ENCODE measurements at regions not wholly inside any gene's neighbourhood (a gene's known extent, or its start where the extent isn't known, plus 50 kb on each side); places are given as distances from the start of the nearest gene placed in this dataset.

DNA sequence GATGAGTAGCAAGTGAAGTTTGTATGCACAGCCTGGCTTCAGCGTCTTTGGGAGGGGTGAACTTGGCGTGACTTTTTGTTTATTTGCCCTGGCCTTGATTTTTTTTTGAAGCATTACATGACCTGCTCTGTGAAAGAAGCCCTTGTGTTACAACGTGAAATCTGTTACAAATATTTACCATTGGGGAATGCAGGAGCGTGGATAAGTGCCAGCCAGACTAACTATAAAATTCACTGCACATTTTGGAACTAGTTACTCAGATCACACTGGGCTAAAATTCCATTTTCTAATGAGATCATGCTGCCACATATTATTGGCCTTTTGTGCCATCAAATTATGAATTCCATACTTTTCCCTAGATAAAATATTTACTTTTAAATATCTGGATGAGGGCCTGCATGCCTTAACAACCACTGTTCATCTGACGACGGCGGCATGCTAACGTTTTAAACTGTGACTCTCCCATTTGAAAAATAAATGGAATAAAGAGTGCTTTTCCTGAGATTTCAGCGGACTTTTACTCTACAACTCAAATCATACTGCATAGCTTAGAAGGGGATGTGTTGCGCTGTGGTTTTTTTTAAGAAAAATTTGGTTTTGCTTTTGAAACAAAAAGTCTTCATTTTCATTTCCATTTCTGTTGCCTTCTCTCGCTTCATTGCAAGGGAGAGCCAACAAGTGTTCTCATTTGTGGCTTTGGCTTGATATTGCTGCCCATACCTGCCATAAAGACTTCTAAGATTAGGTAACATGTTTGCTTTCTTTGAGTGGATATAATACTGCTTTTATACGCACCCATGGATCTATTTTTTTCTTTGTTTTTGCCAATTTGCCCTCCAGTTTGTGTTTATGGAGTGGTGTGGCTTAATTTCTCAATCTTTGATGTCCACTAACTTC is 352.2 kb downstream of the TFEC start:
- ATAC-seq (ENCODE audit: low FRiP score) = no peak

DNA sequence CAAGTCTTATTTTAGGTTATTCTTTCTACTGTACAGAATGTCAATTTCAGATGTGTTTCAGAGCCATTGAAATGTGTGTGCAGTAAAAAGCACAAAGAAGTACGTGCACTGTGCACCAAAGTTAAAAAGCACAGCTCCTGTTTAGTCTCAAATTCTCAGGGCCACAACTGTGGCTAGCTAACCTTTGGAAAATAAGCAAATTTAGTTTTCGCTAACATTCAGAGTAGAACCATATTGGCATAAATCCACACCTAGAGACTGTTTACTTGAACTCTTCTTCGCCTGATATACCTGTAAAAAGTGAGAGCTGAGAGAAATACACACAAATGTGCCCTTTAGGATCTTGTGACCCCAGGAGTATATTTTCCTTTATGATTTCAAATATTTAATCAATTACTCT is 353.9 kb downstream of the TFEC start:
- no peak for ATAC-seq (ENCODE audit: low FRiP score)
- TF ChIP-seq, protein P1, sequence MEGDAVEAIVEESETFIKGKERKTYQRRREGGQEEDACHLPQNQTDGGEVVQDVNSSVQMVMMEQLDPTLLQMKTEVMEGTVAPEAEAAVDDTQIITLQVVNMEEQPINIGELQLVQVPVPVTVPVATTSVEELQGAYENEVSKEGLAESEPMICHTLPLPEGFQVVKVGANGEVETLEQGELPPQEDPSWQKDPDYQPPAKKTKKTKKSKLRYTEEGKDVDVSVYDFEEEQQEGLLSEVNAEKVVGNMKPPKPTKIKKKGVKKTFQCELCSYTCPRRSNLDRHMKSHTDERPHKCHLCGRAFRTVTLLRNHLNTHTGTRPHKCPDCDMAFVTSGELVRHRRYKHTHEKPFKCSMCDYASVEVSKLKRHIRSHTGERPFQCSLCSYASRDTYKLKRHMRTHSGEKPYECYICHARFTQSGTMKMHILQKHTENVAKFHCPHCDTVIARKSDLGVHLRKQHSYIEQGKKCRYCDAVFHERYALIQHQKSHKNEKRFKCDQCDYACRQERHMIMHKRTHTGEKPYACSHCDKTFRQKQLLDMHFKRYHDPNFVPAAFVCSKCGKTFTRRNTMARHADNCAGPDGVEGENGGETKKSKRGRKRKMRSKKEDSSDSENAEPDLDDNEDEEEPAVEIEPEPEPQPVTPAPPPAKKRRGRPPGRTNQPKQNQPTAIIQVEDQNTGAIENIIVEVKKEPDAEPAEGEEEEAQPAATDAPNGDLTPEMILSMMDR (IDR thresholded peaks at IDR 0.05) = no peak
- DNase-seq (ENCODE audit: low spot score) = no peak

More for the DNA sequence above, 352.2 kb downstream of the TFEC start:
- no peak for DNase-seq (ENCODE audit: low spot score)
- TF ChIP-seq, protein P1 (IDR thresholded peaks at IDR 0.05) = no peak

DNA sequence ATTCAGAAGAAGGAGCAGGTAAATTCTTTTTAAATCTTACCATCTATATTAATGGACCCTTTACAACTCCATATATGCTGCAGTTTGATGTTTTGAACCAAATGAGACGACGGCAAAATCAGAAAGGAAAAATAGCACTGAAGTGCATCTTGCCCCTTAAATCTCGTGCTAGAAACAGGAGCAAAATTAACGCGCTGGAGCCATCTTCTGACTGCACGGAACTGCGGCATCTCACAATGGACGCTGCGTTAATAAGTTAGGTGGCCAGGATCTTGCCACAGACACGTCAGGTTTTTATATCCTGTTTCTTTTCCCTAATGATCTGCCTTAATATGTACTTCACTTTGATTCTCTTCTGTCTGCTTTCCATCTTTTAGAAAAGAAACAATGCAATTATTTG is 354.5 kb downstream of the TFEC start:
- DNase-seq (ENCODE audit: low spot score) (no peak), ATAC-seq (ENCODE audit: low FRiP score) (no peak)
- TF ChIP-seq, protein P1 (IDR thresholded peaks at IDR 0.05) = no peak

DNA sequence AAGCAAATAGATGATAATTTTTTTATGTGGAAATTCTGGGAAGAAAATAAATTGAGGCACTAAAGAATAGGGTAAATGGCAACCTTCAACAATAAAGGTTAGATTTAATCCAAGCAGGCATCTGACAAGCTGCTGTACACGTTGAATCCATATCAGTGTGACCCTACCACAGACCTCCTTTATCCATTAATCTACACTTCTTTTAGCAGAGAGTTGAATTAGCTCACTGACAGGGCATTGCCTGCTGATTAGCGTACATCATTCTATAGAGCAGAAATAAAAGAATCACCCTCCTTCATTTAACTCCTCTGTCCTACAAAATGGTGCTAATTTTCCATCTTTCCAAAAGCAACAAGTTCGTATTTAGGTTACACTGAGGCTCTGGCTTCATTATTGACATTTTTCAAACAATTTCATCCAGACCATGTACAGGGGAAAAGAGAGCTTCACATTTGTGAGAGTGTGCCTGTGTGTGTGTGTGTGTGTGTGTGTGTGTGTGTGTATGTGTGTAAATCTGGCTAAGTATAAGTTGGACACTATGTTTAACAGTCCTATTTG is 356.0 kb downstream of the TFEC start:
- ATAC-seq (ENCODE audit: low FRiP score) = no peak
- DNase-seq (ENCODE audit: low spot score) = no peak
- TF ChIP-seq, protein P1 (IDR thresholded peaks at IDR 0.05) = no peak

DNA sequence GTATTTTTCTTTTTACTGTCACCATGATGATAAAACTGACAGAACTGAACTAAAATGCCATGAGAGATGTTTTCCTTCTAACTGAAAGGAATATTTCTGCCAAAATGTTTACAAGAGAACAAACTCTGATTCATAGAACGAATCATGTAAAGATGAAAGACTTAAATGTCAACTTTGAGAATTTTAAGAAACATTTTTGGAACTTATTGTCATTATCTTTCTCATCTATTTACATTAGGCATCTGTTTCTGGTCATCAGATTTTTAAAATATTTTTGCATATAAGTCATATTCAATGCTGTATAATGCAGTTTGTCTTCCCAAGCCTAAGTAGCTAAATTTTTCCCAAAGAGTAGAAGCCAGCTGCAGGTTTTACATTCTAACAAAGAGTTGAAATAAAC is 358.5 kb downstream of the TFEC start:
- no peak for ATAC-seq (ENCODE audit: low FRiP score)

DNA sequence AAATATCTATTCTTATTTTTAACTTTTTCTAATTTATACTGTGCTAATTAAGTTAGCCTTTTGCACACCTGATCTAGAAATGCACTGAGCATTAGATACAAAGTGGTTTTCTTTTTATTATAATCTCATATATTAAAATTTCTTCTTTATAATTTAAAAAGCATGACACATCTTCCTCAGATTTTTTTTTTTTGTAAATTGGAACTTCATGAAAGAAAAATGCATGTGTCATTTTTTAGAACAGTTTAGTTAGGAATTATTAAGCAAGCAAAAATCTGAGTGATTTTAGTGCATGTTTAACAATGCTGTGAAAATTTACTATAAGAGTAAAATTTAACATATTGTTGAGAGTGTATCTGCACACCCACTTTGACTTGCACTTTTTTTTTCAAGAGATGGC is 367.9 kb downstream of the TFEC start:
- DNase-seq (ENCODE audit: low spot score) = no peak
- no peak for ATAC-seq (ENCODE audit: low FRiP score)

More for the DNA sequence above, 358.5 kb downstream of the TFEC start:
- no peak for DNase-seq (ENCODE audit: low spot score)
- TF ChIP-seq, protein P1 (IDR thresholded peaks at IDR 0.05) = no peak

More for the DNA sequence above, 367.9 kb downstream of the TFEC start:
- TF ChIP-seq, protein P1 (IDR thresholded peaks at IDR 0.05) = no peak

Measured in omental fat pad (tissue), 3 donors.